GM19468 (cell line): ENCODE measurements at regions not wholly inside any gene's neighbourhood (a gene's known extent, or its start where the extent isn't known, plus 50 kb on each side); places are given as distances from the start of the nearest gene placed in this dataset.
"Not testable (repeated sequence)": the region's sequence is repeated elsewhere in the genome, so short reads cannot be mapped to it uniquely, and the experiment has no call there.

ENCODE experiments used
- ATAC-seq: cut with Tn5 transposase; IDR thresholded peaks from one replicate; pipeline ENCODE4 v1.9.1; 2021; ENCODE audit warnings: mild to moderate bottlenecking, moderate library complexity, moderate number of reproducible peaks; ENCODE audit not compliant: unreplicated experiment; ENCODE audit errors: extremely low read depth

DNA sequence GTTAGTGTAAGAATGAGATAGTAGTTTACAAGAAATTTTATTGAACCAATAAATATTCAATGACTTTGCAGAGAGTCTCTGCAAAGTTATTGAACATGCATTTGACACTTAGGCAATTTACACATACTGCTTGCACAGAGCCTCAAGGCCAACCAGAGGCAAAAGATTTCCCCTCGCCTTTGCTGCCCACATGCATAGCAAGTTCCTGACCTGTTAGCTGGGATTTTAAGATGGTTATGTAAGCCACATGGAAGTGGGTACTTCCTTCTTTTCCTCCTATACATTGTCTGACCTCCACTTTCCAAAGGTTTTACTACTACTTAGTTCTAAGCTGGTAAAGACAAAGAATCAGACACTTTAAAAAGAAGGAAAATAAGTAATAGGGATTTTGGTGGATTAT lies 430.1 kb upstream of the FRG1 start:
- ATAC-seq = no peak

DNA sequence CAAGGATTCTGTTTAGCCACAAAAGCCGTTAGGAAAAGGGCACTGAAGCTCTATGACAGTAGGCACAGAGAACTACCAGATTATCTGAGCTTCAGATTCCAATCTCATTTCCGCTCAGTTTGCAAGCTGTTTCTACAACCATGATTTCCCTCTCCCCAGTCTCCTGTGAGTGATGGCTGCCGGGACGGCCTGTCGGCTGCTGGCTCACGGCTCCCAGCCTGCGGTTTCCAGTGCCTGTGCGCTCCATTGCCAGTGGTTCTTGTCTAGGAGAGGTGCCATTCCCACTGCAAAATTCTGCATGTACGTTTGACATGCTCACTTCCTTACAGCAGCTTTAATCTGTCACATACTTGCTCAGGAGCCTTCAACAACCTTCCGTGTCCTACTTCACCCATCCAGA lies 429.1 kb upstream of the FRG1 start:
- ATAC-seq = no peak

- ATAC-seq = no peak
Observed at GRCh38 chr4:189513421-189513820, 427.3 kb upstream of the FRG1 start.

- ATAC-seq = no peak
Observed at GRCh38 chr4:189514209-189514608, 426.5 kb upstream of the FRG1 start.

DNA sequence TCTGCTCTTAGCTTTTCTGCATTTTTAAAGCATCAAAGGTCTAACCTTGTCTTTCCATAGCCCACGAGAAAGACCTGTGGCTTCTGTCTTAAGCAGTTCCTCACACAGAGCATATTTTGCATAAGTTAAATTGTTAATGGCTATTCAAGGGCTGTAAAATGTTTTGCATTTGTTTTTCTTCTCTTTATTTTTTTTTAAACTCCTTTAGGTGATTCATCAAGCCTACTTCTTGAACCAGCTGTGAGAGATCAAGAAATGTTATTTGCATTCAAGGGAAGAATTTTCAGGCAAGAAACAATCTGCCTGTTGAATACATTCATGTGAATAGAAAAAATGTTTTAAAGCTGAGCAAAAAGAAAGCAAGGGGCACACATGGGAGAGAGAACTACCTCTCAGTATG lies 423.8 kb upstream of the FRG1 start:
- ATAC-seq = no peak

DNA sequence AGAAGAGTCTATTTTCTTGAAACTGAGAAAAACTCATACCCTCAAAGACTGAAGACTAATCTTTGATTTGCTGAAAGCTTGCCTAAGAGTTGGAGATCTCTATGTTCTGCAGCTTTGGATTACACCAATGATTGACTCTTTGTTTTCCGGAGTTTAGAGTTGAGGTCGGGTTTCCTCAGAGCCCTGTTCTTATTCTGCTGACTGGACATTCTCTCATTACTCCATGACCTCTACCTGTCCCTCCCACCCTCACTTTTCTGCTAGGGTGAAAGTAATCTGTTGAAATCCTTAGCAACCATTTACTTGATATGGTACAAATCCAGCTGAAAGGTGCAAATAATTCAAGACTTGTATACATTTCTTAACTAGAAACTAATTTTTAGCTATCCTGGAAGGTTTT lies 421.5 kb upstream of the FRG1 start:
- no peak for ATAC-seq

DNA sequence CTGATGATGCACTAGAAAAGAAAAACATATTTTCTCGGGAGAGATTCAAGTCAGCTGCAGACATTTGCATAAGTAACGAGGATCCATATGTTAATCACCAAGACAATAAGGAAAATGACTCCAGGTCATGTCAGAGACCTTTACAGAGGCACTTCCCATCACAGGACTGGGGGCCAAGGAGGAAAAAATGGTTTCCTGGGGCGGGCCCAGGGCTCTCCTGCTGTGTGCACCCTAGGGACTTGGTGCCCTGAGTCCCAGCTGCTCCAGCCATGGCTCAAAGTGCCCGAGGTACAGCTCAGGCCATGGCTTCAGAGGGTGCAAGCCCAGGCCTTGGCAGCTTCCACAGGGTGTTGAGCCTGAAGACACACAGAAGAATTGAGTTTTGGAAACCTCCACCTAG lies 415.4 kb upstream of the FRG1 start:
- ATAC-seq = no peak

DNA sequence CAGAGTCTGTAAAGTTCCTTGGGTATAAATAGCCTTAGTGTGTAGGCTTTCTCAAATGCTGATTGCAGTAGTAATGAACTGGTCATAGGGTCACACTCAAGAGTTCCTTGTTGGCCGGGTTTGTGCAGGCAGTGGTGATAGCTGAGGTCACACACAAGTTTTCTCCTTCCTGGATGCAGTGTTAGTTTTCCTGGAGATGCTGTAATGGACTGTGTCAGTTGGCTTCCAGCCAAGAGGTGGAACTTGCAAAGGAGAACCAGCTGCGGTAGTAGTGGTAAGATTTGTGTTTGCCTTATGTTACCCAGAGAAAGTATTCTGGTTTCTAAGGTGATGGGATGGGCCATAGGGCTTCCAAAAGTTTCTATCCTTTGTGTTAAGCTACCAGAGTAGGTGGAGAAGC lies 409.8 kb upstream of the FRG1 start:
- no peak for ATAC-seq

- ATAC-seq = no peak
Observed at GRCh38 chr4:189533603-189534002, 407.1 kb upstream of the FRG1 start.

DNA sequence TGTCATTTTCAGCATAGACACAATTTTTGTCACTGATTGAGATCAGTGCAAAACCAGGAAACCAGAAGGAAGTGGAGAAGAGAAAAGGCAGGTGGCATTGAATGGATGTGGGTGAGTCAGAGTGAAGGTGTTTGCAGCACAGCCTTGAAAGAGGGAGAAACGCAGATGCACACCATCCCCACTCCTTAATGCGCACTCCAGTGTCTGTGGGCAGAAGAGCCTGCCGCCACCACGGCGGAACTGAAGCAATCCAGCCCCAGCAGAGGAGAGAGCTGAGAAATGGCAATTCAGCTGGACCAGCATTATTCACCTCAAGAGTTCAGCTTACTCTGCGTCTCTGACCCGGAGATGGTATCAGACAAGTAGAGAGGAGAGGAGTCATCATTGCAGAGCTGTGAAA lies 393.1 kb upstream of the FRG1 start:
- no peak for ATAC-seq

GRCh38 chr4:189548484-189549125 lies 392.1 kb upstream of the FRG1 start:
- no peak for ATAC-seq

GRCh38 chr4:189551931-189552670 lies 388.6 kb upstream of the FRG1 start:
- ATAC-seq = not testable (repeated sequence)

DNA sequence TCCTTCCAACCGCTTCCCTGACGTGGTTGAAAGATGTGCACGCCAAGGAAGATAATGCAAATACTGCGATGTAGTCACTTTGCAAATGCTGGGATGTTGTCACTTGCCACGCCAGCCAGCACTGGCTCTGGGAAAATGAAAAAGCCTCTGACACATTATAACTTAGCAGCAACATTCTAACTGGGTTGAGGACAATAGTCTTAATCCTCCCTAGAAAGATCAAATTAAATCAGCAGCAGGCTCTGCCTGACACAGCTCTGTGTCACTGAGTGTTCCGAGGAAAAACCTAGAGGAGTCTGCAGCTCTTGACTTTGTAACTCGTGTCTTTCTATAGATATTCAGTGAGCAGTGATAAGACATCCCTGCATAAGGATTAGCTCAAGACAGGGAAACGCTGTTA lies 380.1 kb upstream of the FRG1 start:
- not testable (repeated sequence) for ATAC-seq

DNA sequence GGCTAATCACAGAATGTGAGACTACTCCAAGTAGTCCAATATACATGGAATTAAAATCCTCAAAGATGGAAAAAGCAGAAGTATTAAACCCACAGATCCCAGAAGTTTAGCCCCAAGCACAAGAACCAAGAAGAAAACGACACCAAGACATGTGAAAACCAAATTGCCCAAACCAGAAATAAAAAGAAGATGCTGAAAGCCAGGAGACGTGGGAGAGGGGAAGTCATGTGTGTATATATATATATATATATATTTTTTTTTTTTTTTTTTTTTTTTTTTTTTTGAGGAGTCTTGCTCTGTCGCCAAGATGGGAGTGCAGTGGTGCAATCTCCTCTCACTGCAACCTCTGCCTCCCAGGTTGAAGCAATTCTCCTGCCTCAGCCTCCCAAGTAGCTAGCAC lies 376.9 kb upstream of the FRG1 start:
- ATAC-seq = not testable (repeated sequence)

GRCh38 chr4:189566271-189566670 lies 374.4 kb upstream of the FRG1 start:
- ATAC-seq = not testable (repeated sequence)

- not testable (repeated sequence) for ATAC-seq
Observed at GRCh38 chr4:189566900-189567299, 373.8 kb upstream of the FRG1 start.

DNA sequence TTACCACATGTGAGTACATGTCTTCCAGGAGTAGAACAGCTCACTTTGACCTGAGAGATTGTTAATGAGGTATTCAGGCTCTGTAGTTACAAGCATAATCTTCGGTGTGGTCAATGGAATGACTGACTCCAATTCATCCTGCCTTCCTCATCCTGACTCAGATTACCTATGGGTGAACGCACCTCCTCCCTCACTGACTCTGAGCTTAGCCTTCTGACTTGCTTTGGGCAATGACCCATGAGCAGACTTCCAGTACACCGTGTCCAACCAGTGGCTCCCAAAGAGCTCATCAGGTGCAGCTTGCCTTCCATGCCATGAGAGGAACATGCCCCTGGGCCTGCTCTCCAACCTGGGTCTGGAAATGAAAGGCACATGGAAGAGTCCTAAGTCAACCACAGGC lies 361.0 kb upstream of the FRG1 start:
- ATAC-seq = not testable (repeated sequence)

GRCh38 chr4:189586908-189587632 lies 353.6 kb upstream of the FRG1 start:
- not testable (repeated sequence) for ATAC-seq

GRCh38 chr4:189589201-189589600 lies 351.5 kb upstream of the FRG1 start:
- ATAC-seq = not testable (repeated sequence)

DNA sequence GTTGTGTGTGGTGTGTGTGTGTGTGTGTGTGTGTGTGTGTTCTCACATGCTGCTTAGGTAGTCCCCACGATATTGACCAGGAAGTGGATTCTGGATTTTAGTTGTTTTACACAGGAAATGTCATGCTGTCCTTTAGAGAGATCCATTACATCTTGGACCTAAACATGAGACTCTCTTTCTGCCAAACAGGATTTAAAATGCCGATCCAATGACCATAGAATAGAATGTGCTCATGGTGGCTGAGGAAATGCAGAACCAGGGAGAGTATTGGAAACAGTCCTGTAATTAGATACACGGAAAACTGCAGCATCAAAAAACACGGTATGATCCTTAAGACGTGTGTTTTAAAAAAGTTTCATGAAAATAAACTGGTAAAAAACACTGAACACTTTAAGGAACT lies 347.8 kb upstream of the FRG1 start:
- ATAC-seq = no peak

GRCh38 chr4:189597341-189597740 lies 343.3 kb upstream of the FRG1 start:
- no peak for ATAC-seq
